ENCODE measurements at regions not wholly inside any gene's neighbourhood (a gene's known extent, or its start where the extent isn't known, plus 50 kb on each side); places are given as distances from the start of the nearest gene placed in this dataset.

DNA sequence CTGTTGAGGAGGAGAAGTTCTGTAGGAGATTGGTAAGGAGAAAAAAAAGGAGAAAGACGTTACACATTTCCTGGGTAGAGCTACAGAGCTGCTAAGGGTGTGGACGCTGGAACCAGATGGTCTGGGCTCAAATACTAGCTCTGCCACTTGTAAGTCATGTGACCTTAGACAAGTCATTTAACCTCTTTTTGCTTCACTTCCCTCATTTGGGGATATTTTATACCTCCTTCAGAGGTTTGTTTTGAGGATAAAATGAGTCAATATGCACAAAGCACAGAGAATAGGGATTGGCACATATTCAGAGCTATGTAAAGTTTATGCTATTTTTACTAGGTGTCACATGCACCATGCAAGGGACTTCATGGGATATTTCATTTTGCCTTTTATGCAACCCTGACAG is 708.8 kb downstream of the DHX35 start:
- CTCF ChIA-PET (ENCODE audit: partially characterized antibody) = interaction anchor here (0.6 to 2.1 kb wide), 2 partner anchors 17 to 446 kb away, joined by 4 to 9 read pairs; no protein-coding TSS in a partner anchor
- Histone ChIP-seq H2BK20ac (ENCODE audit: low read length) (no peak overlapping the region), H3K27me3 (replicated peaks in 1 of 4; ENCODE audit: control insufficient read depth in 3 of 4, extremely low read depth in 1 of 4, insufficient read depth in 3 of 4, low read length in 3 of 4) (no peaks in the 10 kb centered on the region), H3K18ac (ENCODE audit: extremely low read depth, low read length) (no peak overlapping the region), H3K23me2 (ENCODE audit: low read depth, low read length) (no peaks in the 10 kb centered on the region), H3K4me3 (ENCODE audit: extremely low read depth in 1 of 4, insufficient read depth in 2 of 4, low read depth in 3 of 4, low read length in 4 of 4) (no peak overlapping the region), H2AK5ac (ENCODE audit: low read depth, low read length) (no peak overlapping the region), H3K27ac (ENCODE audit: low read depth, low read length) (no peak overlapping the region), H2BK120ac (replicated peaks; ENCODE audit: low read depth, low read length) (no peak overlapping the region), H3K79me2 (ENCODE audit: control insufficient read depth in 1 of 2, insufficient read depth in 2 of 2, low read length in 2 of 2) (no peaks in the 10 kb centered on the region), H4K20me1 (replicated peaks in 1 of 2; ENCODE audit: control insufficient read depth in 1 of 2, insufficient read depth in 2 of 2, low read length in 2 of 2) (no peaks in the 10 kb centered on the region), H3K9ac (replicated peaks in 1 of 4; ENCODE audit: extremely low read depth in 1 of 4, low read depth in 3 of 4, low read length in 3 of 4) (no peak overlapping the region), H3K9me3 (ENCODE audit: insufficient read depth in 2 of 2, low read depth in 1 of 2, low read length in 1 of 2) (no peaks in the 10 kb centered on the region), H2BK15ac (ENCODE audit: low read length) (no peak overlapping the region), H4K5ac (ENCODE audit: insufficient read length, low read depth, low read length) (no peak overlapping the region), H3K4ac (replicated peaks; ENCODE audit: insufficient read length, low read depth, low read length) (no peak overlapping the region), H2BK12ac (ENCODE audit: low read depth, low read length) (no peak overlapping the region), H3K14ac (ENCODE audit: insufficient read length) (no peak overlapping the region), H4K91ac (replicated peaks; ENCODE audit: insufficient read length, low read length) (no peak overlapping the region), H3K4me2 (ENCODE audit: insufficient read depth in 1 of 2, low read depth in 2 of 2, low read length in 2 of 2) (no peak overlapping the region), H2AFZ (ENCODE audit: low read length) (no peak overlapping the region), H3K36me3 (ENCODE audit: control insufficient read depth in 2 of 4, insufficient read depth in 4 of 4, low read length in 3 of 4) (no peaks in the 10 kb centered on the region), H3K23ac (ENCODE audit: insufficient read length) (no peak overlapping the region), H3K56ac (replicated peaks; ENCODE audit: insufficient read length, low read depth, low read length) (no peak overlapping the region), H2BK5ac (ENCODE audit: low read depth, low read length) (no peak overlapping the region), H4K8ac (ENCODE audit: extremely low read depth, insufficient read depth, low read length) (no peak overlapping the region), H3K4me1 (replicated peaks in 1 of 4; ENCODE audit: control insufficient read depth in 3 of 4, insufficient read depth in 4 of 4, low read length in 3 of 4) (no peaks in the 10 kb centered on the region), H3K79me1 (ENCODE audit: low read depth, low read length) (no peaks in the 10 kb centered on the region)
- WGBS, 2 experiments (ENCODE audit: extremely low coverage in 1 of 2, insufficient coverage in 1 of 2, insufficient read length in 1 of 2, insufficient replicate concordance in 2 of 2, low coverage in 1 of 2, low lambda C conversion rate in 2 of 2, missing lambda C conversion rate in 1 of 2) = 88% methylated on average over 2 of the region's 2 CpGs; no CpG with 5 or more reads in 1 of the 2 experiments
- POLR2A ChIA-PET (ENCODE audit: partially characterized antibody) = no interaction called here
- FAIRE-seq (no peak), DNase-seq (ENCODE audit: low read depth in 1 of 2, low spot score in 2 of 2) (no peak)
- TF ChIP-seq KDM5A (IDR thresholded peaks at IDR 0.05; ENCODE audit: low read length) = no peak
- no peak for TF ChIP-seq ASH2L (IDR thresholded peaks at IDR 0.05; ENCODE audit: low read length)
- no peak for TF ChIP-seq SP1 (IDR thresholded peaks at IDR 0.05; ENCODE audit: low read depth, low read length)
- no peak for TF ChIP-seq CBX8 (IDR thresholded peaks at IDR 0.05; ENCODE audit: borderline replicate concordance, low read depth, low read length)
- no peak for TF ChIP-seq RNF2 (IDR thresholded peaks at IDR 0.05; ENCODE audit: borderline replicate concordance, low read depth, low read length, missing control alignments, poor library complexity, severe bottlenecking)
- no peak for TF ChIP-seq EZH2 (IDR thresholded peaks at IDR 0.05; ENCODE audit: low read depth, low read length, severe bottlenecking)
- TF ChIP-seq JUN (IDR thresholded peaks at IDR 0.05; ENCODE audit: low read depth, low read length) = no peak
- TF ChIP-seq TEAD4 (IDR thresholded peaks at IDR 0.05; ENCODE audit: low read depth, low read length) = no peak
- TF ChIP-seq BACH1 (IDR thresholded peaks at IDR 0.05; ENCODE audit: low read length) = no peak
- TF ChIP-seq KDM4A (IDR thresholded peaks at IDR 0.05; ENCODE audit: low read depth, low read length, severe bottlenecking) = no peak
- TF ChIP-seq, protein P1, sequence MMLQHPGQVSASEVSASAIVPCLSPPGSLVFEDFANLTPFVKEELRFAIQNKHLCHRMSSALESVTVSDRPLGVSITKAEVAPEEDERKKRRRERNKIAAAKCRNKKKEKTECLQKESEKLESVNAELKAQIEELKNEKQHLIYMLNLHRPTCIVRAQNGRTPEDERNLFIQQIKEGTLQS (IDR thresholded peaks at IDR 0.05; ENCODE audit: insufficient read depth, low read depth, low read length) = no peak
- no peak for TF ChIP-seq EP300 (IDR thresholded peaks at IDR 0.05; ENCODE audit: borderline replicate concordance in 1 of 2, low read depth in 2 of 2, low read length in 2 of 2)
- no peak for TF ChIP-seq CREB1 (IDR thresholded peaks at IDR 0.05)
- TF ChIP-seq CTBP2 (IDR thresholded peaks at IDR 0.05; ENCODE audit: borderline replicate concordance, insufficient read depth, insufficient read length, low read length) = no peak
